GM12872 (cell line): ENCODE measurements at regions not wholly inside any gene's neighbourhood (a gene's known extent, or its start where the extent isn't known, plus 50 kb on each side); places are given as distances from the start of the nearest gene placed in this dataset.

Experiments
- CTCF ChIP-seq: IDR thresholded peaks from 3 replicates; pipeline ENCODE4 v1.5.1; 2011; ENCODE audit warnings: low read depth, mild to moderate bottlenecking, low read length, moderate library complexity; ENCODE audit not compliant: insufficient read depth

GRCh38 chr13:38519229-38519911, 167.5 kb upstream of the FREM2 start:
- no peak for TF ChIP-seq CTCF

- TF ChIP-seq CTCF, result no peak
Observed at GRCh38 chr13:38520041-38520440, 166.8 kb upstream of the FREM2 start.

GRCh38 chr13:38527140-38527539, 159.7 kb upstream of the FREM2 start:
- TF ChIP-seq CTCF, result no peak

- TF ChIP-seq CTCF, result no peak
Observed at GRCh38 chr13:38528986-38529385, 157.9 kb upstream of the FREM2 start.

GRCh38 chr13:38530492-38530891, 156.4 kb upstream of the FREM2 start:
- peak; percentile 13; the same call in 1 of the 3 replicates for TF ChIP-seq CTCF

GRCh38 chr13:38535261-38535660, 151.6 kb upstream of the FREM2 start:
- TF ChIP-seq CTCF, result no peak

- no peak for TF ChIP-seq CTCF
Observed at GRCh38 chr13:38537051-38537450, 149.8 kb upstream of the FREM2 start.
